ENCODE measurements at regions not wholly inside any gene's neighbourhood (a gene's known extent, or its start where the extent isn't known, plus 50 kb on each side); places are given as distances from the start of the nearest gene placed in this dataset.
"Not testable (repeated sequence)": the region's sequence is repeated elsewhere in the genome, so short reads cannot be mapped to it uniquely, and the experiment has no call there.

DNA sequence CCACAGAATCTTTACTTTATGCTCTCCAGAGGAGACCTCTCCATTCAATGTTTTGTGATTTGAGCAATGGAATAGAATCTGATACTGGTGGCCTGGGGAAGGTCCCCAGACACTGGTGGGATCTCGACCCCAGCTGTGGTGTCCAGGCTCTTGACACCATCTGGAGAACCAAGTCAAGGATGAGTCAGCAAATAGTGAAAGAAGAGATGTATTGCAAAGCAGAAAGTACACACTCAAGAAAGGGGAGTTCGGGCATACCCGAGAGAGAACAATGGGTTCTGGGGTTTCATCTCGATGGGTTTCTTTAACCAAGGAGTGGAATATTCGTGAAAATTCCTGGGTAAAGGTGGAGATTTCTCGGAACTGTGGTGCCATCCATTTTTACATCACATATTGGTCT is 146.3 kb upstream of the NOTCH2NLA start:
- not testable (repeated sequence) for DNase-seq (ENCODE audit: low read depth in 4 of 4, low spot score in 1 of 4)

DNA sequence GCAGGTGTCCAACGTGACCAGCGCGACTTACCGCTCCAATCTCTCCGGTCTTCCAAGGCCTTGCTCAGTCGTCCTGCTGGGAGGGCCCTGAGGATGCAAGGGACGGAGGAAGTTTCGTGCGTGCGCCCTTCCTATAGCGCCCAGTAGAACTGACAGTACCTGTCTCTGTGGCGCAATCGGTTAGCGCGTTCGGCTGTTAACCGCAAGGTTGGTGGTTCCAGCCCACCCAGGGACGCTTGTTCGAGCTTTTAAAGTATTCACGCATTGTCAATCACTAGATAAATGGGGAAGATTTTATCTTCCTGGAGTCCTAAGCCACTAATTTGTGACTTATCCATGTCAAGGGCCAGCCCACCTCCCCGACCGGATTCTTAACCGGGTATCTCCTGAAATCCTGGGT is 141.1 kb upstream of the NOTCH2NLA start:
- peak in 3 of 4 experiments; percentile 22 to 49 (median 45) for DNase-seq (ENCODE audit: low read depth in 4 of 4, low spot score in 1 of 4)

DNA sequence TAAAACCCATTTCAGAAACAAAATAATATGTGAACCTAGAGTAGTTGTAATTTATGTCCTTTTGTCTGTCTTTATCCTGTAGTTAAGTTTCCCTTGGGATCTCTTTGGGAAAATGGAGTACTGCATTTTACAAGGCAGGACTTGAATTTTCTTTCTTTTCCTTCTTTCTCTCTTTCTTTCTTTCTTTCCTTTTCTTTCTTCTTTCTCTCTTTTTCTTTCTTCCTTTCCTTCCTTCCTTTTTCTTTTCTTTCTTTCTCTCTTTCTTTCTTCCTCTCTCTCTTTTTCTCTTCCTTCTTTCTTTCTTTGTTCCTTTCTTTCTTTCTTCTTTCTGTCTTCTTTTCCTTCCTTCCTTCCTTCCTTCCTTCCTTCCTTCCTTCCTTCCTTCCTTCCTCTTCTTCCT is 126.6 kb upstream of the NOTCH2NLA start:
- not testable (repeated sequence) for DNase-seq (ENCODE audit: low read depth in 4 of 4, low spot score in 1 of 4)

DNA sequence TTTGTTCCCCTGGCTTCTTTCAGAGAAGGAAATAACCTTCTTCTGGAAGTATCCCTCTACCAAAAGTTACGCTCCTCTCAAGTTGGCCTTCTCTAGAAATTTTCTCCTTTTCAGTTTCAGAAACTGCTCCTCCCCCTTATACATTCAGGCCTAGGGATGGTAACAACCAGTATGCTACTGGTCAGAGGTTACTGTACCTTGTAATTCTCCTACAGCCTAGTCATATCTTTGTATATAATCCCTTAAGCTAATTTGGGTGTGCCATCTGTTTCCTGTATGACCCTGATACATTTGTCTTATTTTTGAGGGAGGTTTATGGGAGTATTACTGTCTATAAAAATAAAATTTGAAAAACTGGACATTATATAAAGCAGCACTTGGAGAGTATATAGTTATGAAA is 98.0 kb upstream of the NOTCH2NLA start:
- DNase-seq (ENCODE audit: low read depth in 4 of 4, low spot score in 1 of 4) = not testable (repeated sequence)

DNA sequence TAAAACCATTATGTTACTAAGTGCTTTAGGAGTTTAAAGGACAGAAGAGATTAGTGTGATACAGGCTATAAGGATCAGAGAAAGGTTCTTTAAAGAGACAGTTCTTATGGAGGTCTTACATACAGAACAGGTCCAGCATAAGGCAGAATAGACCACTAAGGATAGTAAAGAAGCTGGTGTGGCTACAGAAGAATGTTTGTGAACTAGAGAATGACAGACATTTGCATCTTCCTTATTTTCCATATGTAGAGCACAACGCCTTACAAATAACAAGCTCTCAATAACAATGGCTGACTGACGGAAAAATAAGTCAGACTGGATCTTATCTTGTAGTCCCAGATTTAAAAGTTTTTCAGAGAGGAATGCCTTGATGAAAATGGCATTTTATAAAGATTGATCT is 95.6 kb upstream of the NOTCH2NLA start:
- DNase-seq (ENCODE audit: low read depth in 4 of 4, low spot score in 1 of 4) = not testable (repeated sequence)

DNA sequence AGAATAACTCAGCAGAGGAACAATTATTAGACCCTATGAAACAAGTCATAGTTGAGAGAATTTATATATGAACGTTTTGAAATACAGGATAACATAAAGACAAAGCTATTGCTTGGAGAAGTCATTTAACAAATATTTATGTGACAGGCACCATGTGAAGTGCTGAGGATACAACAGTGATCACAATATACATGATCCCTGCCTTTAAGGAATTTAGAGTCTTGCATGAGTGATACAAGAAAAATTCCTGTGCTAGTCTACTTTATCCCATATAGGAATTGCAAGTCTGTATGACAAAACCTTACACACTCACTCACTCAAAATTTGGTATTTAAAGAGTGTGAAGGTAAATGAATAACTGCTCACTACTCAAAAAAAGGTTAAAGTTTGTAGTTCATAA is 94.5 kb upstream of the NOTCH2NLA start:
- not testable (repeated sequence) for DNase-seq (ENCODE audit: low read depth in 4 of 4, low spot score in 1 of 4)

DNA sequence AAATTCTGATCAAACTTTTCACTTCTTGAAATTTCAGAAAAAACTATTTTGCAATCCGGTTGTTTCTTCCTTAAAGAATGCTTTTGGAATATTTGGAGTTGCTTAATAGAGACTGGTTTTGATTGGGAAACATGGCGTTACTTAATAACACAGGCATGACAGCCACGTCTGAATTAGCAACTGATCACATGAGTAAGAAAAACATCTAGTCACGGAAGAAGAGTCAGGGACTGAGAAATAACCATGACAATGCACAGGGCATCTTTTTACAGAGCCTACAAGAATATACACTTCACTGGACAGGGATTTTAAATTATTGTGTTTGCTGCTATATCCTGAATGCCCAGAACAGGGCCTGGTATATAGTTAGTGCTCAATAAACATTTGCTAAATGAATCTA is 94.1 kb upstream of the NOTCH2NLA start:
- DNase-seq (ENCODE audit: low read depth in 4 of 4, low spot score in 1 of 4) = not testable (repeated sequence)

DNA sequence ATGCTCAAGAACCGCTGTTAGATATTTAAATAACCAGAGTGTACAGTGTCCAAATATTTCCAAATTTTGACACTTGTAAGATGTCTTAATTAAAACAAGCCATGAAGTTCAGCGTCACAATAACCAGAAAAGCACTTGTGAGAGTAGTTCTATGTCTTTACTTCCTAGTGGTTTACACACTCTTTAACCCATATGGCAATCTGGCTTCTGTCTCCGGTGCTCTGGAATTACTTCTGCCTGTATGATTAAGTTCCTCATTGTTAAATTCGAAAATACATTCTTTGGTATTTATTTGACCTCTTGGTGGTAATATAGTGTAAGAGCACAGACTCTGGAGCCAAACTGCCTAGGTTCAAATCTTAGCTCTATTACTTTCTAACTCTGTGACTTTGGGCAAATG is 89.9 kb upstream of the NOTCH2NLA start:
- not testable (repeated sequence) for DNase-seq (ENCODE audit: low read depth in 4 of 4, low spot score in 1 of 4)

DNA sequence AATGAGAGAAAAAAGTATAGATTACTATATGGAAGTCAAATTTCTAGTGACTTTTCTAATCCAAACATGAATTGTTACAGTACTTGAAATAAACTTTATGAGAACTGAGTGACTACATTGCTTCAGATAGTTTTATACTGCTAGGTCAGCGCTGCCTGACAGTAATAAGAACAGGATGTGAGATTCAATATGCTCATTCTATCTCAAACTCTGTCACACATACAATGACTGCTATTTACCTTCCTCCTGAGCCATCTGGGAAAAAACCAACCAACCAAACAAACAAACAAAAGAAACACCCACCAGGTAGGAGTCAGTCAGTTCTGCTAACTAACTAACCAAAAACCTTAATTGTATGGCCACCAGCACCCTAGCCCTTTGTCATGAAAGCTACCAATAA is 89.0 kb upstream of the NOTCH2NLA start:
- not testable (repeated sequence) for DNase-seq (ENCODE audit: low read depth in 4 of 4, low spot score in 1 of 4)

DNA sequence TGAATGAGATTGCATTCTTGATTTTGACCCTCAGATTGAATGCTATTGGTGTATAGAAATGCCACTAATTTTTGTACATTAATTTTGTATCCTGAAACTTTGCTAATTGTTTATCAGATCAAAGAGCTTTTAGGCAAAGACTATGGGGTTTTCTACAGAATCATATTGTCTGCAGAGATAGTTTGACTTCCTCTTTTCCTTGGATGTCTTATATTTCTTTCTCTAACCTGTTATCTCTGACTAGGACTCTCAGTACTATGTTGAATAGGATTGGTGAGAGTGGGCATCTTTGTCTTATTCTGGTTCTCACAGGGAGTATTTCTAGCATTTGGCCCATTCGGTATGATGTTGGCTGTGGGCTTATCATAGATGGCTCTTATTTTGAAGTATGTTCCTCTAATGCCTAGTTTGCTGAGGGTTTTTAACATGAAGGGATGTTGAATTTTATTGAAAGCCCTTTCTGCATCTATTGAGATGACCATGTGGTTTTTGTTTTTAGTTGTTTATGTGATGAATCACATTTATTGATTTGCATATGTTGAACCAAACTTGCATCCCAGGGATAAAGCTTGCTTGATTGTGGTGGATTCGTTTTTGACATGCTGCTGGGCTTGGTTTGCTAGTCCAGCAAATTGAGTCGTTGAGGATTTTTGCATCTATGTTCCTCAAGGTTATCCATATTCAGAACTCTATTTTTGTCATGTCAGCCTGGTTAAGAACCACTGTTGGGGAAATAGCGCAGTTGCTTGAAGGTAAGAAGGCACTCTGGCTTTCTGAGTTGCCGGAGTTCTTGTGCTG is 85.8 kb upstream of the NOTCH2NLA start:
- DNase-seq (ENCODE audit: low read depth in 4 of 4, low spot score in 1 of 4) = not testable (repeated sequence)

DNA sequence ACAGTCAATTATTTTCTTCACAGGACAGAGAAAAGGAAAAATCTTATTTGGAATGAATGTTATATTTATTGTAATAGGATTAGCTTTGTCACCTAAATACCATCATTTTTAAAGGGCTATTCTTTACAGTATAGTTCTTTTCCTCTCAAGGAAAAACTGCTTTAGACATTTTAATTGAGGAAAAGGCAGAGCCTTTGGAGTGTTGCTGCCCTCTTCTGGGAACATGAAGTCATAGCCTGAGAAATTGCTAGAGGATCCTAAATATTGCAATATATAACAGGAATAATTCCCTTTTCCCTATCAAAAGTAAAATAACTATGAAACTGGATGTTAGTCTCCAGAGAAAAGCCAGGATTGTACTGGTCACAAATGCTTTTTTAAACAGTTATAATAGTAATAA is 81.8 kb upstream of the NOTCH2NLA start:
- DNase-seq (ENCODE audit: low read depth in 4 of 4, low spot score in 1 of 4) = not testable (repeated sequence)

DNA sequence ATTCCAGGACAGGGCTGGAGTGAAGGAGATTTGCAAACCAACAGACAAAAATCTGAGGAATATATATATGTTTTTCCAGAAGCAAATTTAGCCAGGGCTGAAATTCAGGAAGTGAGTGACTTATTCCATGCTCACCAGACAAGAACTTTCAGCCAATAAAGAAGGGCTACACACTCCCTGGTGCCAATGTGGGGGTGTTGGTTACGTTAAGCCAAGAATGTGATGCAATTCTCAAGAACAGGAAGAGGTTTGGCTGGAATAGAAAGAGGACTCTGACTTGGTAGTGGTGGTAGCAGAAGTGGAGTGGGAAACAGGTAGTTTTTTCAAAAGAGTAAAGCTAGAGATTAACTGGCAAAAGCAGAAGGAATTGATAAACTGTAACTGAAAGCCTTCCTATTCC is 80.6 kb upstream of the NOTCH2NLA start:
- not testable (repeated sequence) for DNase-seq (ENCODE audit: low read depth in 4 of 4, low spot score in 1 of 4)

DNA sequence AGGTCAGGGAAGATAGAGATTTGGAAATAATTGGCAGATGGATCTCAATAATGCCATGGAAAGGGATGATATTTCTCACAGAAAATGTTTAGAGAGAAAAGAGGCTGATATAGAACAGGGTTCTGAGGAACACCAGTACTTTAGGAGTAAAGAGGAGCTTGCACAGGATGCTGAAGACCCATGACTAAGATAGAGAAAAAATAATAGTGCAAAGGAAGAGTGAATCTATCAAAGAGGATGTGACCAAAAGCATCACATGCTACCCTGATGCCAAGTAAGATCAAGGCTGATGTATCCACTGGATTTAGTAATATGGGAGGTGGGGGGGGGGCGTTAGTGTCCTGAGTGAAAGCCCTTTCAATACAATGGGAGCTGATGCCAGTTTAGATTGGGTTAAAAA is 80.1 kb upstream of the NOTCH2NLA start:
- DNase-seq (ENCODE audit: low read depth in 4 of 4, low spot score in 1 of 4) = not testable (repeated sequence)

DNA sequence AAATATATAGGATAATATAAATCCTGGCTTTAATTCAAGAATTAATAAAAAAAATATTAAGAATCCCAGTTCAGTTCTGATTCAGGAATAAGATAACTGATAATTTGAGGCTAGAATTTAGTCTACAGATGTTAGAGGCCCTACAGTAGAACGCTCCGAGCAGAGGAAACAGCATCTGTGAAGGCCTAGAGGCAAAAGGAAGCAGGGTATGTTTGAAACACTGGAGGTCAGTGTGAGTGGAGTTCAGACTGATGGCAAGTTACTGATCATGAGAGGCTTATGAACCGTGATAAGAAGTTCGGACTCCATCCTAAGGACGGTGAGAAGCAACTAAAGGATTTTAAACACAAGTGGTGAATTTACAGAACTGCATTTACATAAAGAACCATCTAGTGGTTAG is 79.3 kb upstream of the NOTCH2NLA start:
- DNase-seq (ENCODE audit: low read depth in 4 of 4, low spot score in 1 of 4) = not testable (repeated sequence)

DNA sequence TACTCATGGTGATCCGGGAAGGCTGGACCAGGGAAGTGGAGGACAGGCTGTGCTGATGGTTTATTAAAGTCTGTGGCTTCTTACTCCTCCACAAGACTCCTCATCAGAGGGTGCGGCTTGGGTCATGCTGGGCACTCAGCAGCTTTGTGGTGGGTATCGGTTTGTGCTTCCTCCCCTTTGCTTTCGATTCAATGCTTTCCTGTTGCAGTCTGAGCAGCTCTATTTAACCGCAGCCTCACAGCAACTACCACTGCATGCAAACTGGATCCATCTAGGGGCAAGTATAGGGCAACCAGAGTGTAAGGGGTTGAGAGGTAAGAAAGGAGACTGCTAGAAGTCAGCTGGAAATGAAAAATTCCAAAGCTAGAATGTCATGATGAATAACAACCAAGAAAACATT is 78.8 kb upstream of the NOTCH2NLA start:
- DNase-seq (ENCODE audit: low read depth in 4 of 4, low spot score in 1 of 4) = not testable (repeated sequence)

DNA sequence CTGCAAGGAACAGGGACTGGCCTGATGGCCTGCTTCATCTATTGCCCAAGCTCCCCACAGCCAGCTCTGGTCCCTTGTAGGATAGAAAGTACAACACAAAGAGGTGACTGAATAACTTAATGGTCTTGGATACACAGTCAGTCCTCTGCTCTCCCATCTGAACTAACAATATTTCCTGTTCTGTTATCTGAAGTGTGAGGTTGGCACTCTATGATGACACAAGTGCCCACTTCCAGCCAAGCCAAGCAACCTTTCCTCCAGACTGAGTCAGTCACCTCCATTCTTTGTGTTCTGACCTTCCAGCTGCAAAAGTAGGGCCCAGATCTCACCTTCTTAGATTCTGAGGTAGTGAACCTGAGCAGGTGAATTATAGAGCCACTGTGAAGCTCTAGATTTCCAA is 77.8 kb upstream of the NOTCH2NLA start:
- not testable (repeated sequence) for DNase-seq (ENCODE audit: low read depth in 4 of 4, low spot score in 1 of 4)

DNA sequence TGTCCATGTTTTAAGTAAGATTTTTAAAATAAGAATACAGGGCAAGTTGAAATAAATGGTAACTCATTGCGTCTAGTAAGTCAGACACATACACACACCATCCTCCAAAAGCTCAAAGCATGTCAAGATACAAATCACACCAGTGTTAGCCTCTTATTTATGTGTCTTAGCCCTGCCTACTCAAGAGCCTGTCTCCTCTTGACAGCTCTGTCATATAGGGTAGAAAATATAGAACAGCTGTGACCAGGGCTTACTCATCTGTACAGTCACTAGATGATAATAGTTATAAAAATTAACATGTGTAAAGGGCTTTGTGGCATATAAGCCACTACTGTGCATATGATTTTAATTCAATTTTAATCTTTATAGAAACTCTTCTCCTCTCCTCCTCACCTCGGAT is 76.6 kb upstream of the NOTCH2NLA start:
- DNase-seq (ENCODE audit: low read depth in 4 of 4, low spot score in 1 of 4) = not testable (repeated sequence)

DNA sequence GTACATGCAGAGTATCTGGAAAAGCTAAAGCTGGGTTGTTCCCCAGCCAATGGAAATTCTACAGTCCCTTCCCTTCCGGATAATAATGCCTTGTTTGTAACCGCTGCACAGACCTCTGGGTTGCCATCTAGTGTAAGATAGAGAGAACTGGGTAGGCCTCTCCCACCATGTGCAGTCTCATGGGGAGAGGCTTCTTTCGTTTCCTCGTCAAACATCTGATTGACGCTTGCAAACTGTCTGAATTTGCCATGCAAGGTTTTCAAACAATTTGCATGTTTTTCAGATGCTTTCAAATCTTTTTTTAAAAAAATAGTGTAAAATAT is 69.7 kb upstream of the NOTCH2NLA start:
- not testable (repeated sequence) for DNase-seq (ENCODE audit: low read depth in 4 of 4, low spot score in 1 of 4)

DNA sequence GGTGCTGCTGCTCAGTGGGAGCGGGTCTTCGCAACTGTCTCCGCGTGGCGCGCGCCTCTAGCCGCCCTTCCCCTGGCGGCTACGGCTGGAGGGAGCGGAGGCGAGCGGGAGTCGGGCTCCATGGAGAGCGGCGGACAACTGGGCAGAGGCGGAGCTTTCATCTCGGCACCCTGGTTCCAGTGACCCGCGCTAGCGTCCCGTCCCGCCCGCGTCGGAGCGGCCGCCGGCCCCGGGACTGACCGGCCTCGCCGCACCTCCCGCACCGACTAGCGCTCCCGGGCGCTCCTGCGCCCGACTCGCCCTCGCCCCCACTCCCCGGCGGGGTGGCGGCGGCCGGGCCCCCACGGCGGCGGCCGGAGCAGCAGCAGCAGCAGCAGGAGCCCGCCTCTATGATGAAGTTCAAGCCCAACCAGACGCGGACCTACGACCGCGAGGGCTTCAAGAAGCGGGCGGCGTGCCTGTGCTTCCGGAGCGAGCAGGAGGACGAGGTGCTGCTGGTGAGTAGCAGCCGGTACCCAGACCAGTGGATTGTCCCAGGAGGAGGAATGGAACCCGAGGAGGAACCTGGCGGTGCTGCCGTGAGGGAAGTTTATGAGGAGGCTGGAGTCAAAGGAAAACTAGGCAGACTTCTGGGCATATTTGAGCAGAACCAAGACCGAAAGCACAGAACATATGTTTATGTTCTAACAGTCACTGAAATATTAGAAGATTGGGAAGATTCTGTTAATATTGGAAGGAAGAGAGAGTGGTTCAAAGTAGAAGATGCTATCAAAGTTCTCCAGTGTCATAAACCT is 69.2 kb upstream of the NOTCH2NLA start:
- DNase-seq (ENCODE audit: low read depth in 4 of 4, low spot score in 1 of 4) = not testable (repeated sequence)

DNA sequence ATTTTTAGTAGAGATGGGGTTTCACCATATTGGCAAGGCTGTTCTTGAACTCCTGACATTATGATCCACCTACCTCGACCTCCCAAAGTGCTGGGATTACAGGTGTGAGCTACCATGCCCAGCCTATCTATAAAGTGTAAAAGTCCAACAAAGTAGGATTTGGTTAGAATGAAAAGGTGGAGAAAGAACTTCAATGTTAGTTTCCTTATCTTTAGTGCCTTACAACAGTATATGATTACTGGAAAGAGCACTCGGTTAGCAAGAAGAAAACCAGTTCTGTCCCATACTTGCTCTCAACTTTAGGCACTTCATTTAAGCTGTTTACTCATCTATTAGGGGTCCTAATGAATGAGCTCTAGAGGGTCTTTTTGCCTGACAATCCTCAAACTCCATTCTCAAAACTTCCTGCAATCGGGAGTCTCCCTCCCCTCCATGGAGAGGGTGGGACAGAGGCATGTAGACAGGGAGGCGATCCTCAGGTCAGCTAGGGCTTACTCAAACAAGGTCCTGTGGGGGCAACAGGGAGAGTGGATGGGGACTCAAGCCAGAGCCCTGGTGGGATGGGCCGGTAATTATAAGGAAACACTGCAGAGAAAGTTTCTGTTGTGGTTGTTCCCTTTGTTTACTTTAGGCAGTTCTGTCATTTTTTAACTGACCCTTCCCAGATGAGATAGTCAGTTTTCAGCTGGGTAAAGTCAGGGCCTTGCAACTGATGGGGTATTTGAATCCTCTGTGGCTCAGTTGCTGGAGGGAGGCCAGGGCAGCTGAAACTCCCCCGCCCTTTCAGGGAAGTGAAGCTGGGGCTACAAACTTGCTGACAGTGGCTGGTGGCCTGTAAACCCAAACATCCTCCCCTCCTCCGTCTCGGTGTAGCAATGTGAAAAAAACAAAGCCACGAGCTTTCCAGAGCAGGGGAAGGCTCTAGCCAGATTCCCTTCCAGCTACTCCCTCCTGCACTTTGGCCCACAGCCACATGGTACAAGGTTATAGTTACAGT is 64.4 kb upstream of the NOTCH2NLA start:
- not testable (repeated sequence) for DNase-seq (ENCODE audit: low read depth in 4 of 4, low spot score in 1 of 4)

DNA sequence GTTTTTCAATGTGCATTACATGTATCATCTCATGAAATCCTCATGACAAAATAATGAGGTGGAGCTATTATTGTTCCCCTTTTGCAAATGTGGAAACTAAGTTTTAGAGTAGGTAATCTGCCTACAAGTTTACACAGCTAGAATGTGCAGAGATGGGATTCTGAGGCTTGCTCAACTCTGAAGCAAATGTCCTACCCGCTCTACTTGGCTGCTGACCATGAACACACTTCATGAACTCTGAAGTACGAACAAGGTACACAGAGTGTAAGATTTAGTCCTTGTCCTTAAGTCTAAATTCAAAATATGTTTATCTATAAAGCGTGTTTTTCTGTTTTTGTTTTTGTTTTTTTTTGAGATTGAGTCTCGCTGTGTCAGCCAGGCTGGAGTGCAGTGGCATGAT is 63.6 kb upstream of the NOTCH2NLA start:
- not testable (repeated sequence) for DNase-seq (ENCODE audit: low read depth in 4 of 4, low spot score in 1 of 4)
